Mammary epithelial cell (primary cell): ENCODE measurements at regions not wholly inside any gene's neighbourhood (a gene's known extent, or its start where the extent isn't known, plus 50 kb on each side); places are given as distances from the start of the nearest gene placed in this dataset.

ENCODE experiments used
- CTCF ChIP-seq, 2 donors: IDR thresholded peaks in 1 of 2; conservative IDR thresholded peaks in 1 of 2; 2 replicates each; pipeline ENCODE4 v1.5.1; 2011 to 2012; ENCODE audit warnings: inconsistent platforms in 2 of 2, low read length in 2 of 2, mild to moderate bottlenecking in 2 of 2, control low read depth in 1 of 2, low read depth in 1 of 2; ENCODE audit not compliant: insufficient read depth in 1 of 2; ENCODE audit errors: extremely low read depth in 1 of 2
- EZH2 ChIP-seq: IDR thresholded peaks from 2 replicates; pipeline ENCODE4 v1.6.1; 2012; ENCODE audit warnings: low read length, inconsistent platforms, borderline replicate concordance

GRCh38 chr18:1034971-1035370, 130.3 kb downstream of the ADCYAP1 start:
- TF ChIP-seq CTCF (conservative IDR thresholded peaks at IDR 0.05 in 1 of 2, IDR thresholded peaks at IDR 0.05 in 1 of 2; ENCODE audit: extremely low read depth in 1 of 2, insufficient read depth in 1 of 2, low read depth in 1 of 2, low read length in 2 of 2): no peak
- TF ChIP-seq EZH2: no peak
